HG03571 (cell line): ENCODE measurements at regions not wholly inside any gene's neighbourhood (a gene's known extent, or its start where the extent isn't known, plus 50 kb on each side); places are given as distances from the start of the nearest gene placed in this dataset.

Experiments
- ATAC-seq: cut with Tn5 transposase; IDR thresholded peaks from one replicate; pipeline ENCODE4 v1.9.1; 2021; ENCODE audit not compliant: unreplicated experiment

DNA sequence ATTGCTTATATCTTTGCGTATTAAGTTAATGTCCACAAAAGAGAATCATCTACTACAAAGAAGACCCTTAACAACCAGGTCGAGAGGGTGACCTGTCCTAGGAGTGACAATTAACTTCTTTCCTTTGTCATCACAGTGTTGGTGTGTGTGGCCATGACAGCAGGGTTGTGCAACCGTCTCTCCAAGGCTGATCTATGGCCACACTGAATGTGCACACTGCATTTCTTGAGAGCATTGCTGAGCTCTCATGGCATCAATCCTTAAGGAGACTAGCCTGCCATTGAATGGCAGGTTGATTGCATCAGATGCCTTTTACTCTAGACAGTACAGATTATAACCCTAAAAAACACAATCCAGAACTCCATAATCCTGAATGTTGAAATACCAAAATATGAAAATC lies 86.5 kb upstream of the OLFM3 start:
- ATAC-seq: no peak

DNA sequence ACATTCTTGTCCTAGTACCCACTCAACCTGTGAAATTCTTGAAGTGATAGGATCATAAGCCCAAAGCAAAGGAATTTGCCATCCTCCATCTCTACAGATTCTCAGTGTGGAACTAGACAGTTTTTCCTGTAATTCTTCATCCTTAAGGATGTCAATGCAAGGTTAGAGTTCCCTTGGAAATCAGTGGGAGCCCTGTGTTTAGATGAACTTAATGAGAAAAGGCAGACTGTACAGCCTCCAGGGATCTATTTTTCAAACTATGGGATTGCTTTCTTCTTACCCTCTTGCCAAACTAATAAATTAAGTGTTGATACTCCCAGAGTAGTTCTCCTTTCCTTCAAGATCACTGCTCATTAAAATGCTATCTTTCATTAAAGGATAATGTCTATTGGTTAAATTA lies 78.1 kb upstream of the OLFM3 start:
- no peak for ATAC-seq

DNA sequence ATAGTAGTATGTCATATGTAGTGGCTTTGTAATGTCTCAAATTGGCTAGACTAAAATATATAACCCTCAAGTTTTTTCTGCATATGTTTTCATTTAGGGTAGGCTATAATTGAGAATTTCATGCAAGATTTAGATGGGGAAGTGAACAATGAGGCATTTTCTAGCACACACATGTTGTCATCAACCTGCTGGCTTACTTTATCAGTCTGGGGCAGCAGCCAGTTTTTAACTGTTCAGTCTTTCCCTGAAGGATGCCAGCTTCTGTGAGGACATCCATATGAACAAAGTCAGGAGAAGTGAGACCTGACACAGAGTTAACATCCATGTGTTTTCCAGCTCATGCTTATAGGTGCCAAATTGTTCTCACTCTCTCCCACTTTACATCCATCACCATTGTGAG lies 74.7 kb upstream of the OLFM3 start:
- no peak for ATAC-seq

DNA sequence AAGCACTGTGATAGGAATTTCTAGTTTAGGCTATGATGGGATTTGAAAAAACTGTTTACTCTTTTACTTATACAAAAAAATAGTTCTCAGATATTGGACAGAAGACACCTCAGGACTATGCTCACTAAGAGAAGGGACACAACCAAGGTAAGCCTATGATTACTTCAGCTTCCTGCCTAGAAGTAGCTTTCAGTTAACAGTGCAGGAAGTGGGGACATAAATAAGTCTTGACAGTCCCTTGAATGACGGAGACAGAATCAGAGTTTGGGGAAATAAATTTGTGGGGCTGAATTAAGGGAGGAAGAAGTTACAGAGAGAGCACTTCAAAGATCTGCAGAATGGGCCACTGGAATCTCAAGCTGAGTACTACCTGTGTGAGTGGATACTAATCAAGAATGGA lies 53.8 kb upstream of the OLFM3 start:
- no peak for ATAC-seq

DNA sequence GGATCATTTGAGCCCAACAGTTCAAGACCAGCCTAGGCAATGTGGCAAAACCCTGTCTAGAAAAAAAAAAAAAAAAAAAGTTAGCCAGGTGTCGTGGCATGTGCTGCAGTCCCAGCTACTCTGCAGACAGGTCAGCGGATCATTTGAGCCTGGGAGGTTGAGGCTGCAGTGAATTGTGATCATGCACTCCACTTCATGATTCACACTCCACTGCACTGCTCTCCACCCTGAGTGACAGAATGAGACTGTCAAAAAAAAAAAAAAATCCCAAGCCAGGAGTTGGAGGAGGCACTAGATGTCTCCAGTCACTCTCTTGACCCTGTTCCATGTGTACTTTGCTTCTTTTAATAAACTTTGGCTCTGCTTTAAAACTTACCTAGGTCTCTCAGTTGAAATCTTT lies 51.0 kb upstream of the OLFM3 start:
- no peak for ATAC-seq
